Fibroblast of pulmonary artery (primary cell): ENCODE measurements at regions not wholly inside any gene's neighbourhood (a gene's known extent, or its start where the extent isn't known, plus 50 kb on each side); places are given as distances from the start of the nearest gene placed in this dataset.

ENCODE experiments used
- DNase-seq: peaks from one replicate; pipeline ENCODE4 v3.0.0-alpha.2; 2010; ENCODE audit warnings: low read depth
- H3K4me3 ChIP-seq: replicated peaks from 2 replicates; pipeline ENCODE4 v1.5.1; 2011; ENCODE audit warnings: low read depth, mild to moderate bottlenecking, control low read depth, low read length, moderate library complexity
- TF ChIP-seq, protein P1 (sequence below): IDR thresholded peaks from 2 replicates; pipeline ENCODE4 v1.5.1; 2011; ENCODE audit warnings: mild to moderate bottlenecking, control low read depth, low read length, inconsistent platforms; ENCODE audit errors: missing control alignments

DNA sequence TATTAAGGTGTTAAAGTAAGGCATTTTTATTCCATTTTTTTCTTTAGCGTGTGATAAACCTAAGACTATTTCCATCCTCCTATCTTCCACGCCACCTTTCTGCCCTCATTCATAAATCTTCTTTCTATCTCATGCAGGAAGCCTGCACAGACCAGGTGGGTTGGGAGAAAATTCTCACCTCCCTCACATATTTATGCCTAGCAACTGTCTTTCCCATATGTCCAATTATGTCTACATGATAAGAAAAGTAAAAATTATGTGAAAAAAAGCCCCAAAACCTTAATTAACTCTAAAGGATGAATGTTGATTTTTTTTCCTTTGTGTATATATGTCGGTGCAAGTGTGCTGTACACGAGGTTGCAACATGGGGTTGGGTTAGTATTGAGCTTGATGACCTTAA is 225.6 kb upstream of the GCFC2 start:
- TF ChIP-seq, protein P1, sequence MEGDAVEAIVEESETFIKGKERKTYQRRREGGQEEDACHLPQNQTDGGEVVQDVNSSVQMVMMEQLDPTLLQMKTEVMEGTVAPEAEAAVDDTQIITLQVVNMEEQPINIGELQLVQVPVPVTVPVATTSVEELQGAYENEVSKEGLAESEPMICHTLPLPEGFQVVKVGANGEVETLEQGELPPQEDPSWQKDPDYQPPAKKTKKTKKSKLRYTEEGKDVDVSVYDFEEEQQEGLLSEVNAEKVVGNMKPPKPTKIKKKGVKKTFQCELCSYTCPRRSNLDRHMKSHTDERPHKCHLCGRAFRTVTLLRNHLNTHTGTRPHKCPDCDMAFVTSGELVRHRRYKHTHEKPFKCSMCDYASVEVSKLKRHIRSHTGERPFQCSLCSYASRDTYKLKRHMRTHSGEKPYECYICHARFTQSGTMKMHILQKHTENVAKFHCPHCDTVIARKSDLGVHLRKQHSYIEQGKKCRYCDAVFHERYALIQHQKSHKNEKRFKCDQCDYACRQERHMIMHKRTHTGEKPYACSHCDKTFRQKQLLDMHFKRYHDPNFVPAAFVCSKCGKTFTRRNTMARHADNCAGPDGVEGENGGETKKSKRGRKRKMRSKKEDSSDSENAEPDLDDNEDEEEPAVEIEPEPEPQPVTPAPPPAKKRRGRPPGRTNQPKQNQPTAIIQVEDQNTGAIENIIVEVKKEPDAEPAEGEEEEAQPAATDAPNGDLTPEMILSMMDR = no peak
- DNase-seq = no peak
- no peak overlapping the region for H3K4me3 ChIP-seq

DNA sequence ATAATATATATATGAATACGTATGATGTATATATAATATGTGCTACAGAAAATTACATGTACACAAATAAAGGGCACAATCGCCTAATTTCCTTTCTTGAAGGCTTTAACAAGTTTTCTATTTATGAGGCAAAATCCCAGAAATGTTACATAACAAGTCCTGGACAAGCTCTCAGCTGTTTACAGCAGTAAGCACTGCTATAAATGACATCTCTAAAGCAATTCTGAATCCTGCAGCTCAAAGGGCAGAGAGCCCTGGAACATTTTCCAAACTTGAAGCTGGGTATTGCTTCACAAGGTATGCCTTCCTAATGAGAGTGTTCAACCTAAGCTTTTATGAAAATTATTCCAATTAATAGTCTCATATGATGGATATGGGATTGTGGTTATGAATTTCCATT is 222.3 kb upstream of the GCFC2 start:
- H3K4me3 ChIP-seq = no peak overlapping the region
- DNase-seq = no peak
- TF ChIP-seq, protein P1 = no peak

DNA sequence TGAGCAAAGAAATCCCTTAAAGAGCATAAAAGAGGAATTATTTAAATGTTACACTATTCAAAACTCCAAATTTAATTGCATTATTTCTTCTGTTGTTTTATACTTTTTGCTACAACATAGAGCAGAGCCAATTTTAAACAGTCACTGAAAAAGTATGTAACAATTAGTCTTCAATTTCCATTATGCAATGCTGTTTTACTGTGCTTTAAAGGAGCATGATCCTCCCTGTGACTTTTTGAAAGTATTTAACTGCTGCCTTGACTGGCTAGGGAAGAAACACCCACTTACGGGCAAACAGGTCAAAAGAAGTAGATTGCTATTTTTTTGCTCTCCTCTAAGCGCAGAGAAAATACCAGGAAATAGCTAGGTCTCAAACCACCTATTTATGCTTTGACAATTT is 217.4 kb upstream of the GCFC2 start:
- no peak overlapping the region for H3K4me3 ChIP-seq
- TF ChIP-seq, protein P1 = no peak
- DNase-seq = no peak

DNA sequence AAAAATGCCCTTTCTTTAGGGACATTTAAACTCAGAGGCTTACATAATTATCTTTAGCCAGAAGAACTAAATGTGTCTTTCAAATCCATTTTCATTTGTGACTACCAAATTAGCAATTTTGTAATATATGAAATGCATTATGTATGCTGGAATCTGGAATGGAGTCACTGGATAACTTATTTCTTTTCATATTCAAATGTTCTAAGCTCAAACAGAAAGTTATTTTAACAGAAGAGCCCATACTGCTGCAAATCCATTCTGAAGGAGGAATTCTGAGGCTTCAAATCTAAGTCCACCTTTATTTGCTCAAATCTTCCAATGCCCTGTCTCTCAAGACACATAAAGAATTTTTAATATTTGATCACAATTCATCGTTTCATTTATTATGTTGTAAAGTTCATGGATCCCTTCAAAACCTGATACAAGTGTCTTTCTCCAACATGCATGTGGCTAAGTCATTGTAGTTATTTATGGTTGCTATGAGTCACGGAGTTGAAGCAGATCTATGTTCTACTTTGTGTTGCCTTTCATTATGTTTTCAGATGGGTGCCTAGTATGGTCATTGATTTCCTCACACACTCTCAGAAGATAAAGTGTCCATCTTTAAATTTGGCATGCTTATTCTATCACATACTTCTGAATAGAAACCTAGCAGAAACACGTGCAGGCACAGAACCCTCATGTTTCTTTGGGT is 214.8 kb upstream of the GCFC2 start:
- DNase-seq = no peak
- no peak overlapping the region for H3K4me3 ChIP-seq
- TF ChIP-seq, protein P1 = no peak

DNA sequence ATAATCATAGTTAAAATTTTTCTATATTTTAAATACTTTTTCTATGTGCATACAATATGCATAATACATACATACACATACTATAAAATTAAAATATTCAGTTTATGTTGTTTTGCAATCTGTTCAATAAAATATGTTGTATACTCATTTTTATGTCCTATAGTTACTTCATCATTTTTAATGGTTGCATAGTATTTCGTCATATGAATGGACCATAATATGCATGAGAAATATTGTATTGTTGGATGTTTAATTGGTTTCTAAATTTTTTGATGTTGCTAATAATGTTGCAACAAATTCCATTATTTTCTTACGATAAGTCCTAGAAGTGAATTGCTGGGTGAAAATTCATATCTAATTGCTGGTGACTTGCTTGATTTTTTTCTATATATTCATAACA is 211.5 kb upstream of the GCFC2 start:
- TF ChIP-seq, protein P1 = no peak
- no peak overlapping the region for H3K4me3 ChIP-seq
- DNase-seq = no peak

DNA sequence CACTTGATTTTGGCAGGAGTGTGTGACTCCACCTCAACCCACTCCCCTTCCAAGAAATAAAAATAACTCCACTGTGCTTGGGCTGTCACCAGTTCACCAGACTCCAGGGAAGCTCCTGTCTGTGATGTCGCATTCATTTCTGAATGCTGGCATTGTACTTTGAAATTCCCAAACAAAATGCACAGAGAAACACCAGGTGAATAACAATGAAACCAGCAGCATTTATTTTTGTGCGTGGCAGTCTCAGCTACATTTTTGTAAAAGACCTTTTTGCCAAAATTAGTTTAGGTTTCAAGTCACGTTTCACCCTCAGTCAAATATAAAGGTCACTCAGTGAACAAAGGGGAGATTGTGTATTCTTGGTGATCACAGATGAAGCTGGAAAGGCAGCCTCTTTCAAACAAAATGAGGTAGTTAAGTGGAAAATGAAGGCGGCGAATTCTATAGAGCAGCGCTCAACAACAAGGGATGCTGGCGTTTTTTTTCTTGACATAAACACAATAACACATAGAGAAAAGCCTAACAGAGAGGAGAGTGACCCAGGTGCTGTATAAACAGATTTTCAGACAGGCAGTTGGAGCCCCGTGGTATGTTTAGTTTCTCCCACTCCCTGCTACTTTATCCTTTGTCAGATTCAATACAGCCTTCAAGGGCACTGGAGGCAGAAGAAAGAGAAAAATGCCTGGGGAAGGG is 210.3 kb upstream of the GCFC2 start:
- no peak for DNase-seq
- no peak overlapping the region for H3K4me3 ChIP-seq
- TF ChIP-seq, protein P1 = no peak
